ENCODE measurements at regions not wholly inside any gene's neighbourhood (a gene's known extent, or its start where the extent isn't known, plus 50 kb on each side); places are given as distances from the start of the nearest gene placed in this dataset.
"Not testable (repeated sequence)": the region's sequence is repeated elsewhere in the genome, so short reads cannot be mapped to it uniquely, and the experiment has no call there.

DNA sequence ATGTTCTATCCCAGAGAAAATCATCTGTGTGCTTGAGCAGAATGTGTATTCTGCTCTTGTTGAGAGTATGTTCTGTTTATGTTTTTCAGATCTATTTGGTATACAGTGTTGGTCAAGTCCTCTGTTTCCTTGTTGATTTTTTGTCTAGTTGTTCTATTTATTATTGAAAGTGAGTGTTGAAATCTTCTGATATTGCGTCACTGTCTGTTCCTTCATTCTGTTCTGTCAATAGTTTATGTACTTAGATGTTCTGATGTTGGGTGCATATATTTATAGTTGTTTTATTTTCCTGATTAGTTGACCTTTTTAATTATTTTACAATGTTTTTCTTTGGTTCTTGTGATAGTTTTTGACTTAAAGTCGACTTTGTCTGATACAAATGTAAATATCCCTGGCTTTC is 458.7 kb upstream of the HSF2 start:
- H3K36me3 ChIP-seq, result no peaks in the 10 kb centered on the region
- TF ChIP-seq EP300 (IDR thresholded peaks at IDR 0.05), result no peak
- TF ChIP-seq POLR2A (IDR thresholded peaks at IDR 0.05), result no peak
- TF ChIP-seq, protein P1, sequence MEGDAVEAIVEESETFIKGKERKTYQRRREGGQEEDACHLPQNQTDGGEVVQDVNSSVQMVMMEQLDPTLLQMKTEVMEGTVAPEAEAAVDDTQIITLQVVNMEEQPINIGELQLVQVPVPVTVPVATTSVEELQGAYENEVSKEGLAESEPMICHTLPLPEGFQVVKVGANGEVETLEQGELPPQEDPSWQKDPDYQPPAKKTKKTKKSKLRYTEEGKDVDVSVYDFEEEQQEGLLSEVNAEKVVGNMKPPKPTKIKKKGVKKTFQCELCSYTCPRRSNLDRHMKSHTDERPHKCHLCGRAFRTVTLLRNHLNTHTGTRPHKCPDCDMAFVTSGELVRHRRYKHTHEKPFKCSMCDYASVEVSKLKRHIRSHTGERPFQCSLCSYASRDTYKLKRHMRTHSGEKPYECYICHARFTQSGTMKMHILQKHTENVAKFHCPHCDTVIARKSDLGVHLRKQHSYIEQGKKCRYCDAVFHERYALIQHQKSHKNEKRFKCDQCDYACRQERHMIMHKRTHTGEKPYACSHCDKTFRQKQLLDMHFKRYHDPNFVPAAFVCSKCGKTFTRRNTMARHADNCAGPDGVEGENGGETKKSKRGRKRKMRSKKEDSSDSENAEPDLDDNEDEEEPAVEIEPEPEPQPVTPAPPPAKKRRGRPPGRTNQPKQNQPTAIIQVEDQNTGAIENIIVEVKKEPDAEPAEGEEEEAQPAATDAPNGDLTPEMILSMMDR (IDR thresholded peaks at IDR 0.05), result no peak
- no peak for TF ChIP-seq POLR2AphosphoS5 (IDR thresholded peaks at IDR 0.05)
- no peak for DNase-seq (ENCODE audit: low spot score in 2 of 2)
- no peaks in the 10 kb centered on the region for H3K27me3 ChIP-seq
- peaks cover 9% of the 10 kb centered on the region for H3K9me3 ChIP-seq
- no peak overlapping the region for H3K27ac ChIP-seq
- H3K4me3 ChIP-seq, result no peak overlapping the region
- 92% methylated on average over 2 of the region's 2 CpGs for WGBS
- H3K4me1 ChIP-seq, result no peaks in the 10 kb centered on the region

DNA sequence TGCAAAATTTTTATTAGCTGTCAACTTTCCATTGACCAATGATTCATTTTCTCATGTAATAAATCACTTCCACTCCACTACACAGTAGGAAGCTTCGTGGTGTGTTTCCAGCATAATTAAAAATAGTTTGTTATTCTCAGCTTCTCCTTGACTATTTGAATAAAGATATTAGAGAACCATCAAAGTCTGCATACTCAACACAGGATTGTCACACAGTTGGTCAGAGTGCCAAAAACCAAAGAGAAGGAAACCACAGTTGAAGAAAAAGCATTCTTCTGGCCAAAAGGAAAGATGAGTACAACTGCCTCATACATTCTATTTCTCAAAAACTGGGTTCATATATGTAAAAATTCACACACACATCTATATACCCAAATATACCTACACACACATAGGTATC is 455.1 kb upstream of the HSF2 start:
- WGBS, result 30% methylated on average over 1 of the region's 1 CpG
- TF ChIP-seq, protein P1 (IDR thresholded peaks at IDR 0.05), result no peak
- Histone ChIP-seq H3K27me3 (no peaks in the 10 kb centered on the region), H3K9me3 (peaks cover under 1% of the 10 kb centered on the region), H3K4me3 (no peak overlapping the region), H3K4me1 (no peaks in the 10 kb centered on the region), H3K36me3 (no peaks in the 10 kb centered on the region), H3K27ac (no peak overlapping the region)
- DNase-seq (ENCODE audit: low spot score in 2 of 2), result no peak

DNA sequence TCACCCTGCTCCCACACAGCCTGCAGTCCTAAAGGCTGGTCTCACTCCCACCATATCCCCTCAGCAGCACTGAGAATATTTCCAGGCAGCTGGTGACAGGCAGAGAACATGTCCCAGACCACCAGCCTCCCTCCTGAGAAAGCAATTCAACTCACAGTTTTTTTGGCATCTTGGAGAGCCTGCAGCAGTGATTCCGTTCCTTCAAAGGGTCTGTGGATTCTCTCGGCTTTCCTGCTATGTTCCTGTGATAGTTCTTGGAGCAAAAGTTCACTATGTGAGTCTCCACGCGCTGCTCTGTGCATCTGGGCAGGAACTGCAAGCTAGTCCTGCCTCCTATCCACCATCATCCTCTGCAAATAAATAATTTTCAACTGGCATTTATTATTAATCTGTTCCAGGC is 448.3 kb upstream of the HSF2 start:
- DNase-seq (ENCODE audit: low spot score in 2 of 2), result no peak
- WGBS, result 90% methylated on average over 4 of the region's 4 CpGs

DNA sequence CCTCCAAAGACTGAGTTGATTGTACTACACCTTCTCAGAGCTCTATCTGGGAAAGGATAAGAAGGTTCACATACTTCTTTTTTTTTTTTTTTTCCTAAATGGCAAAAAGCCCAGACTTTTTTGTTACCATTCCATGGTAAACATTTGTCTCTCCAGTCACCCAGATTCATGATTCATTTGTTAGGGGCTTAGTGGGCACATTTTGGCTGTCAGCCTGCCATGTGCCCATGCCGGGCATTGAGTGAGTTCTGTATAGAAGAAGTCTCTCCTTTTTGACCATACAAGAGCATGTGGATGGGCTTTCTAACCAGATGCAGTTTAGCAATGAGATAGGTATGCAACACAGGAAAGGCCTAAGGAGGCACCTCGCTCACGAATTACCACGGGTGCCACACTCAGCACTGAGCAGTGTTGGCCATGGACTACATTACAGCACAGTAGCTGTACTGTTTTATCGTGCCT is 447.5 kb upstream of the HSF2 start:
- no peak for DNase-seq (ENCODE audit: low spot score in 2 of 2)
- Histone ChIP-seq H3K9me3 (no peaks in the 10 kb centered on the region), H3K4me1 (no peaks in the 10 kb centered on the region), H3K36me3 (no peaks in the 10 kb centered on the region), H3K27me3 (no peaks in the 10 kb centered on the region), H3K27ac (no peak overlapping the region), H3K4me3 (no peak overlapping the region)
- 68% methylated on average over 5 of the region's 5 CpGs for WGBS
- peak; percentile 34 for TF ChIP-seq EP300 (IDR thresholded peaks at IDR 0.05)
- TF ChIP-seq POLR2AphosphoS5 (IDR thresholded peaks at IDR 0.05), result no peak
- TF ChIP-seq, protein P1 (IDR thresholded peaks at IDR 0.05), result no peak
- no peak for TF ChIP-seq POLR2A (IDR thresholded peaks at IDR 0.05)

More for the DNA sequence above, 448.3 kb upstream of the HSF2 start:
- no peaks in the 10 kb centered on the region for H3K36me3 ChIP-seq
- no peak overlapping the region for H3K27ac ChIP-seq
- no peaks in the 10 kb centered on the region for H3K9me3 ChIP-seq
- H3K27me3 ChIP-seq, result no peaks in the 10 kb centered on the region
- TF ChIP-seq, protein P1 (IDR thresholded peaks at IDR 0.05), result no peak
- no peak for TF ChIP-seq EP300 (IDR thresholded peaks at IDR 0.05)
- no peak for TF ChIP-seq POLR2A (IDR thresholded peaks at IDR 0.05)
- TF ChIP-seq POLR2AphosphoS5 (IDR thresholded peaks at IDR 0.05), result no peak
- H3K4me1 ChIP-seq, result no peaks in the 10 kb centered on the region
- no peak overlapping the region for H3K4me3 ChIP-seq

DNA sequence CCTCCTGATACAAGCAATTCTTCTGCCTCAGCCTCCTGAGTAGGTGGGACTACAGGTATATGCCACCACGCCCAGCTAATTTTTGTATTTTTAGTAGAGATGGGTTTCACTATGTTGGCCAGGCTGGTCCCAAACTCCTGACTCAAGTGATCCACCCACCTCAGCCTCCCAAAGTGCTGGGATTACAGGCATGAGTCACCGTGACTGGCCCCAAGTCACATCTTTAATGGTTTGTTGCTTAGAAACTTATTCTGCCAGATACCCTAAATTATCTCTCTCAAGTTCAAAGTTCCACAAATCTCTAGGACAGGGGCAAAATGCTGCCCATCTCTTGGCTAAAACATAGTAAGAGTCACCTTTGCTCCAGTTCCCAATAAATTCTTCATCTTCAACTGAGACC is 444.1 kb upstream of the HSF2 start:
- 78% methylated on average over 2 of the region's 2 CpGs for WGBS

DNA sequence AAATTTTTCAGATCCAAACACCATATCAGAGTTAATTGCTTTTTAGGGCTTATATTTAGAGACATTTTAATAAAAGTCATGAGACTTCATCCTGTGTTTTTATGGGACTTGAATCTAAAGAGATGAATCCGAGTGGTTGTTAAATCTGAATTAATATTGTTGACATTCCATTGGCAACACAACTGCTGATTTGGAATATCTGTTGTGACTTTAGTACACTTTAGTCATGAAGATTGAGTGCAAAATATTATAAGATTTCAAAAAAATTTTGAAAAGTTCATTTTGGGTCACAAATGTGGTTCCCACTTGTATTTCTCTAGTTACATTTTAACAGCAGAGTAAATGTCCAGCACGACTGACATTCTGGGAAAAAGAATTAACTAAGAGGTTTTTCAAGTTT is 442.7 kb upstream of the HSF2 start:
- WGBS, result 58% methylated on average over 2 of the region's 2 CpGs
- Histone ChIP-seq H3K36me3 (no peaks in the 10 kb centered on the region), H3K4me3 (no peak overlapping the region), H3K27ac (no peak overlapping the region), H3K27me3 (no peaks in the 10 kb centered on the region), H3K9me3 (no peaks in the 10 kb centered on the region), H3K4me1 (no peaks in the 10 kb centered on the region)
- TF ChIP-seq EP300 (IDR thresholded peaks at IDR 0.05) (no peak), POLR2AphosphoS5 (IDR thresholded peaks at IDR 0.05) (no peak), POLR2A (IDR thresholded peaks at IDR 0.05) (no peak)
- TF ChIP-seq, protein P1 (IDR thresholded peaks at IDR 0.05), result no peak
- DNase-seq (ENCODE audit: low spot score in 2 of 2), result no peak

More for the DNA sequence above, 444.1 kb upstream of the HSF2 start:
- not testable (repeated sequence) for DNase-seq (ENCODE audit: low spot score in 2 of 2); H3K27me3 ChIP-seq; H3K4me1 ChIP-seq; H3K4me3 ChIP-seq; H3K9me3 ChIP-seq; H3K36me3 ChIP-seq; H3K27ac ChIP-seq

Data from suprapubic skin (tissue), 4 donors.